Osteoblast (primary cell): ENCODE measurements at regions not wholly inside any gene's neighbourhood (a gene's known extent, or its start where the extent isn't known, plus 50 kb on each side); places are given as distances from the start of the nearest gene placed in this dataset.

Experiments used
- DNase-seq: peaks from one replicate; pipeline ENCODE4 v3.0.0; 2011; ENCODE audit warnings: low spot score, mixed read lengths; ENCODE audit not compliant: insufficient read length; ENCODE audit errors: missing footprints
- H2AFZ ChIP-seq: 2 replicates; pipeline ENCODE4 v1.6.0; 2011; ENCODE audit warnings: mild to moderate bottlenecking, low read length
- H3K27ac ChIP-seq: 2 replicates; pipeline ENCODE4 v1.5.1; 2011; ENCODE audit warnings: mild to moderate bottlenecking, low read depth, low read length, moderate library complexity
- H3K27me3 ChIP-seq: 2 replicates; pipeline ENCODE4 v1.6.0; 2012; ENCODE audit warnings: mild to moderate bottlenecking, control low read depth, inconsistent platforms, low read length, moderate library complexity; ENCODE audit not compliant: insufficient read depth
- H3K36me3 ChIP-seq: 2 replicates; pipeline ENCODE4 v1.5.1; 2011; ENCODE audit warnings: mild to moderate bottlenecking, low read length, control low read depth, moderate library complexity; ENCODE audit not compliant: insufficient read depth
- H3K4me1 ChIP-seq: 2 replicates; pipeline ENCODE4 v1.5.1; 2011; ENCODE audit warnings: mild to moderate bottlenecking, low read length, control low read depth, moderate library complexity; ENCODE audit not compliant: insufficient read depth
- H3K4me2 ChIP-seq: 2 replicates; pipeline ENCODE4 v1.6.0; 2011; ENCODE audit warnings: mild to moderate bottlenecking, low read length; ENCODE audit not compliant: insufficient read depth
- H3K4me3 ChIP-seq: fragments of 200-600 bp; sonication (generic); 3 replicates; pipeline ENCODE4 v1.5.1; 2012; ENCODE audit warnings: mild to moderate bottlenecking, low read length, inconsistent platforms; ENCODE audit not compliant: insufficient read depth
- H3K79me2 ChIP-seq: 2 replicates; pipeline ENCODE4 v1.6.0; 2012; ENCODE audit warnings: mild to moderate bottlenecking, low read length, control low read depth, inconsistent platforms; ENCODE audit not compliant: insufficient read depth
- H3K9me3 ChIP-seq: 2 replicates; pipeline ENCODE4 v1.5.1; 2011; ENCODE audit warnings: low read depth, low read length, control low read depth
- H4K20me1 ChIP-seq: 2 replicates; pipeline ENCODE4 v1.6.0; 2012; ENCODE audit warnings: mild to moderate bottlenecking, low read length, control low read depth; ENCODE audit not compliant: insufficient read depth
- CTCF ChIP-seq: IDR thresholded peaks from 2 replicates; pipeline ENCODE4 v1.5.1; 2011; ENCODE audit warnings: mild to moderate bottlenecking, low read depth, low read length, moderate library complexity; ENCODE audit errors: extremely low read depth

GRCh38 chr2:18404708-18405107 lies 155.7 kb downstream of the RDH14 start:
- H3K36me3 ChIP-seq: no peaks in the 10 kb centered on the region
- H3K4me3 ChIP-seq: no peak overlapping the region
- no peaks in the 10 kb centered on the region for H3K79me2 ChIP-seq
- no peak overlapping the region for H3K27ac ChIP-seq
- DNase-seq: no peak
- H3K4me2 ChIP-seq: no peak overlapping the region
- no peak overlapping the region for H2AFZ ChIP-seq
- peak; percentile 34 for TF ChIP-seq CTCF
- H3K4me1 ChIP-seq: no peaks in the 10 kb centered on the region
- no peaks in the 10 kb centered on the region for H4K20me1 ChIP-seq
- no peaks in the 10 kb centered on the region for H3K9me3 ChIP-seq
- H3K27me3 ChIP-seq: no peaks in the 10 kb centered on the region

GRCh38 chr2:18403921-18404522 lies 156.4 kb downstream of the RDH14 start:
- Histone ChIP-seq H3K4me3 (no peak overlapping the region), H2AFZ (no peak overlapping the region), H4K20me1 (no peaks in the 10 kb centered on the region)

DNA sequence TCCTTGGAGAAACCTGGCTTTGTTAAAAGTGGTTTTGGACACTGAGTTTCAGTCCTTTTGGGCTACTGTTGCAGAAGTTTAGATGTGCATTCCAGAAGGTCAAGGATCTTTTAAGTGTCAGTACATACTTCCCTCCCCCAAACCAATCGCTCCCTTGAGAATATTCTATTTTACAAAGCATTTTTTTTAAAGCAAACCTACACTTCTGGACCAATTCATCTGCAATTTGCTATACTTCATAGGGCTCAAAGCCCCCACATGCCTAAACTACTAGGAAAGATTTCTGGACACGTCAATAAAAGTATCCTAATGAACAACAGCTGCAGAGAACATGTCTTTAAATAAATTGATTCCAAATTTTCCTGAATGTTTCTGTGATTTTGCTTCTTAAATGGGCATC lies 157.6 kb downstream of the RDH14 start:
- DNase-seq: no peak
- Histone ChIP-seq H3K4me2 (no peak overlapping the region), H3K36me3 (no peaks in the 10 kb centered on the region), H3K27me3 (no peaks in the 10 kb centered on the region), H3K4me3 (no peak overlapping the region), H2AFZ (no peak overlapping the region), H3K27ac (no peak overlapping the region), H3K4me1 (no peaks in the 10 kb centered on the region), H3K79me2 (no peaks in the 10 kb centered on the region), H3K9me3 (no peaks in the 10 kb centered on the region), H4K20me1 (no peaks in the 10 kb centered on the region)
- no peak for TF ChIP-seq CTCF

More at GRCh38 chr2:18403921-18404522, 156.4 kb downstream of the RDH14 start:
- no peak for DNase-seq
- no peak for TF ChIP-seq CTCF
- Histone ChIP-seq H3K4me2 (no peak overlapping the region), H3K36me3 (no peaks in the 10 kb centered on the region), H3K79me2 (no peaks in the 10 kb centered on the region), H3K27ac (no peak overlapping the region), H3K4me1 (no peaks in the 10 kb centered on the region), H3K9me3 (no peaks in the 10 kb centered on the region), H3K27me3 (no peaks in the 10 kb centered on the region)

DNA sequence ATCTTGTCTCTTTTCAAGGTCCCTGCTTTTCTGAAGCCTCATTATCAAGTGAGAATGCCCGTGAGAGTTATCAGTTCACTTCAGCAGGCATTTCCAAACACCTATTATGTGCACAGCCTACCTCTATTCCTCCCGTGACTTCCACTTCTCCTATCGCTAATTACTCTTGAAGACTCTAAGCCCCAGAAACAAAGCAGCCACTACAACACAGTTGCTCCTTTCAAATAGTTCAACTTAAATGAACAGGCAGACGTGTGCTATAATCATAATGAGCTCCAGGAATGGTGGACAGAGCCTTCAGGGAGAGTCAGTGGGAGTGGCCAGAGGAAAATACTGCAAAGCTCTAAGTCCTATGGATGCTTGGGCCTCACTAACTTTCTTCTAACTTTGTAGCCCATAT lies 159.0 kb downstream of the RDH14 start:
- no peaks in the 10 kb centered on the region for H3K27me3 ChIP-seq

More for the DNA sequence above, 159.0 kb downstream of the RDH14 start:
- Histone ChIP-seq H3K4me3 (no peak overlapping the region), H3K27ac (no peak overlapping the region), H3K9me3 (no peaks in the 10 kb centered on the region), H3K79me2 (no peaks in the 10 kb centered on the region), H3K4me2 (no peak overlapping the region), H2AFZ (no peak overlapping the region), H3K36me3 (no peaks in the 10 kb centered on the region), H4K20me1 (no peaks in the 10 kb centered on the region), H3K4me1 (no peaks in the 10 kb centered on the region)
- DNase-seq: no peak
- no peak for TF ChIP-seq CTCF
